Muscle of back (tissue), 3 donors: ENCODE measurements at regions not wholly inside any gene's neighbourhood (a gene's known extent, or its start where the extent isn't known, plus 50 kb on each side); places are given as distances from the start of the nearest gene placed in this dataset.

Experiments
- DNase-seq, 3 donors: peaks; one replicate each; pipeline versions ENCODE4 v3.0.0 to v3.0.0-alpha.2; 2013

DNA sequence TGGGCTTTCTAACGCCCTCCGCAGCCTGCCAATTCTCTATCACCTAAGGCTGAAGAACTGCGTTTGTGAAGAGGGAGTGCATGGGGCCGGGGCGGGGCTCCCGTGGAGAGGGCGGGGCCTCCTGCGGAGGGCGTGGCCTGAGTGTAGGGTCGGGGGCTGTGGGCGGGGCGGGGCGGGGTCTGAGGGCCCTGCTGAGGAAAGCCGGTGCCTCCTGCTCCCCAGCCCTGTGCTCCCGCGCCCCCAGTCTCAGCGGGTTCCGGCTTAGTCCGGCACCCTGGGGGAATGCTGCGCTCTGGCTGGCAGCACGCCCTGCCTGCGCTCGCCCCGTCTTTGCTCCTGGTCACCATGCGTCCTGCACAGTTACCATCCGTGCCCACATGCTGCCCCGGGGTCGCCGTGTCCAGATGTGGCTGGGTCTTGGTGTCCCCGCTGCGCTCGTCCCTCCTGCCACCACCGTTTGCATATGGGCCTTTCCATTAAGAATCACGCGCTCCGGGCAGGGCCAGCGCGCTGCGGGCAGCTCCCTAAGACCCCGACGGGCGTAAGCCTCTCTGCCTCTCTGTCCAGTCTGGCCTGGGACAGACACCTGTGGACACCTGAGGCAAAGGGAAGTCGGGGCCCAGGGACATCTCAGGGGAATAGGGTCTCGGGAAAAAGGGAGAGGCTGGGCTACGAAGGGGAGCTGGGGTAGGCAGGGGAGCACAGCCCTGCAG is 144.0 kb upstream of the RET start:
- DNase-seq, result peak in 1 of 3 donors; percentile 31

DNA sequence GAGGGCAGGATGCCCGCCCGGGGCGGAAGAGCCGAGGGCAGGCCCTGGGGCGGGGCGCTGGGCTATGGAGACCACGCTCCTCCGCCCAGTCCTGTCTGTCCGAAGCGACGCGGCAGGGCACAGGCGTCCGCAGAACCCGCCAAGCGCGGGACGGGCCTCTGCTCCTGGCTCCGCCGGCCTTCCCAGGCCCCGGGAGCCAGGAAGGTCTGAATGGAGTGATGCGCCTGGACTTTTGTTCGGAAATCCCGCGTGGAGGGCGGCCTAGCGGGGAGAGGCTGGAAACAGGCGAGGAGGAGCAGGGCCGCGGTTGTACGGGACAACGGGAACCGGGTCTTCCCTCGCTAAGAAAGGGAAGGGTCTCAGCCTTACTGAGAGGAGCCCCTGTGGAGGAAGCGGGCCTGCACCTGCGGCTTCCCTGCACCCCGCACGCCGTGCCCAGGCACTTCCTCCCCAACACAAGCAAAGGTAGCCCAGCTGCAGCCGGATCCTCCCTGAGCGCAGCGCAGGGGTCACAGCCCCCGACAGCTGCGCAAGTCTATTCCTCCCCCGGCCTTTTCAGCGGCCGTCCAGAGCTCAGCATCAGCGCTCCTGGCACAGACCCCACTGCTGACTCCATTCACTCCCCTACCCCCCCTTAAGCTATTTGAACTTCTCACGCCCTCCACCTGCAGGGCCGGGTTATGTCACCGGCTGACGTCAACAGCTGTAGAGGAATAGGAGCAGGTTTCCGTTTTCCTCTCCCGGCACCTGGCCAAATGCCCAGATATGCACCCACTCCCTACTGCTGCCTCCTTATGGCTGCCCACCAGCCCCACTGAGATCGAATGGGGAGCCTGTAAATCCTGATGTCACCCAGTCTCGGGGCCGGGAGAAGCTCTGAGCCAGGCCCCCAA is 143.2 kb upstream of the RET start:
- DNase-seq, result peak; percentile 63 to 83 (median 67)

DNA sequence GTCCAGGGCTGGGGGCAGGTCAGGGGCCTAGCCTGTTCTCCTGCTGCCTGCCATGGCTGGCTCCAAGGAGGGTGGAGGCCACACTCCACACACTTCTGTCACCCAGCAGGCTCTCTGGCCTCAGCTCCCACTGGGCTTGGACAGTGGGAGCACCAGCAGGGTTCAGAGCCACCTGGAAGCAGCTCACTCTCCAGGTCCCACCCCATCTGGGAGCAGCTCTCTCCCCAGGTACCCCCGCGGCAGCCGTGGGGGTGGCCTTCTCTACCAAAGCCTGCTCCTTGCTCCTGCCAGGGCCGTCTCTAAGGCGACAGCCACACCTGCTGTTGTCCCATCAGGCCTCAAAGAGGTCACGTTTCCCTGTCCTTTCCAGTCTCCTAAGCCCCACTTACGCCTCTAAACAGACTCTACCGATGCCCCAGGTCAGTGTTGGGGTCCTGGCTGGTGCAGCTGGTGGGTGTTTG is 142.5 kb upstream of the RET start:
- peak; percentile 10 to 37 (median 28) for DNase-seq

DNA sequence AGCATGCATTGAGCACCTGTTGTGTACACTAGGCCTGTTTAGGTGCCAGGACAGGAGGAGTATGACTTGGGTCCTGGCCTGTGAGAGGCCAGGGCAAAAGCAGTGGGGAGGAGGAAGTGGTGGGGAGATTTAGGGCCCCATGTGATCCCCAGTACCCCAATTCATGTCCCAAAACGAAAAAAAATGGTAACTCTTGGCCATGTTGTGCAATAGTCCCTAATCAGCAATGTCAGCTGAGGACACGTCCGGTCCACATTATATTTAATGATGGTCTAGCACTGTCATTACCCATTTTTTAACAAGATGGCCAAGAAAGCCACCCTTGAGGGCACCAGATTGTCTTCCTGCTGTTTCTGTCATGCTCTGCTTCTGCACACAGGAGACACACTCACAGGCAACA is 142.0 kb upstream of the RET start:
- DNase-seq, result no peak

DNA sequence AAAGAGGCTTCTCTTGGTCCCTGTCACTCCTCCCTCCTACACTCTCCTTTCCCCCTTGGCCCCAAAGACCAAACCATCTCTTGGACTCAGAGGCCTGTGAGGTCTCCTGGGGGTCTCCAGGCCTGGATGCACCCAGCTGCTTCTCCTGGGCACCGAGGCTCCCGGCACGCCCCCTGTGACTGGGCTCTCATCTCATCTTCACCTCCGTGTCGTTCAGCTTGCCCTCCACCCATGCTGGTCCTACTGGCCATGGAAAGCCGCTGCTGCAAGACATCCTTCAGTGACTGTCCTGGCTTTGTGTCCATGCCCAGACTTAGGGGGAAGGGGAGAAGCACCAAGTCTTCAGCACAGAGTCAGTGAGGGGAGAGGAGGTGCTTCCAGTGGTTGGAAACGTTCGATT is 141.4 kb upstream of the RET start:
- no peak for DNase-seq

DNA sequence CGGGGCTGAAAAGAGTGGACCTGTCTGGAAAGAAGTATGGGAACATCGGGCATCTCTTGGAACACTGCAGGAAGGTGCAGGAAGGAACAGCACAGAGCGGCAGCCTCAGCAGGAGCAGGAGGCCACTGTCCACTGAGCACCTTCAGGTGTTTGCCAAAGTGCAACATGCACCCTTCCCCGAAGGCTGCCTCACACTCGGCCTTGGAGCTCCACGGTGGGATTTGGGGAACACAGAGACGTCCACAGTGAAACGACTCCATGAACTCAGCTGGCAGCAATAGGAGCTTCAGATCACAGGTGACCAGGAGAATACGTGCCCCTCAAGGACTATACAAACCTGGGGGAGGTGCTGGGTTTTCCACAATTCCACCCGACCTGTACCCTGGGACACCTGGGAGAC is 140.3 kb upstream of the RET start:
- no peak for DNase-seq

DNA sequence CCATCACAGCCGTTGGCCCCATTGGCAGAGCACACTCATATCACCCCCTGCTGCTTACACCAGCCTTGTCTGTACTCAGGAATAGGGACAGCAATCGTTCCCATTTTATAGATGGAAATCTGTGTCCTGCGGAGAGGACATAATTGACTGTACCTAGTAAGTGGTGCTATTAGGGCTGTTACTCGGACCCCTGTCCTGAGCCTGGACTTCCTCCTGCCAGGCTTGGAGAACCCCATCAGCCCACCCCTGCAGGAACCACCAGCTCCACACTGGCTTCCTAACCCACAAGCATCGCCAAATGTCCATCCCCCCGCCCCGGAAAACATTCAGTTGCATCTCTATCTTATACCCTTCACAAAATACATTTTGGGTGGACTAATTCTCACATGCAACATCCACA is 139.8 kb upstream of the RET start:
- DNase-seq, result no peak

DNA sequence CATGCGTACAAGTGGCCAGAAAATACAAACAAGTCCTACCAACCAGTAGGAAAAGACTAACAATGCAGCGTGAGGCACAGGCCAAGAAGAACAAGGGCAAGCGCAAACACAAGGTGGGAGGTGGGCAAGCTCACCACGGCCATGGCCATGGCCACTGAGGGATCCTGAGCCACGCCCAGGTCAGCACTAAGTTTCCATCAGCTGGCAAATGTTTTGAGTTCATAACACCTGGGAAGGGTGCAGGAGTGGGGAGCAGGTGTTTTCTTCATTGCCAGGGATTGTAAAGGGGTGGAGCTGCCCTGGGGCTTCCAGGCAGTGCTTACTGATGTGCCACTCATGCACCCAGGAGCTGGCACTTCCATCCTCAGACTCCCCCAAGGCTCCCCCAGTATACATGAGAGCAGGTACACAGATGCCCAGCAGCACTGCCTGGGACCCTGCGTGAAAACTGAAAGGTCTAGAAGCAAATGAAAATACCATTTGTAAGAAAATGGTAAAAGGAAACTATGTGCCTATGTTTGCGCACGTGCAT is 139.2 kb upstream of the RET start:
- DNase-seq, result no peak

DNA sequence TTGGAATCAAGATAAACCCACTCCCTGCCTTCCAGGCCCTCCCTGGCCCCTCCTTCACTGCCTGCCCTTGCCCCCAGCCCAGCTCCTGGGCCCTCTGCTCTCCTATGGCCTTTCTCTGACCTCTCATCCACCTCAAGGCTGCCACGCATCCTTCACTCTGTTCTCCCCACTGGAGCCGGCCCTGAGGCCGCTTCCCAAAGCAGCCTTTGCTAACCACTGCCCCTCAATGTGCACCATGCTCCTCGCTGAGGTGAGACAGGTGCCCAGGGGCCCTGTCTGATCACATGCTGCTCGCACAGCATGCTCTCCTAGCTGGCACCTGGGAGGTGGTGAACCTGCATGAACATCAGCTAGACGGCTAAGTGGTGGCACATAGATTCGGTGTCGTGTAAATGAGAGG is 138.5 kb upstream of the RET start:
- no peak for DNase-seq

DNA sequence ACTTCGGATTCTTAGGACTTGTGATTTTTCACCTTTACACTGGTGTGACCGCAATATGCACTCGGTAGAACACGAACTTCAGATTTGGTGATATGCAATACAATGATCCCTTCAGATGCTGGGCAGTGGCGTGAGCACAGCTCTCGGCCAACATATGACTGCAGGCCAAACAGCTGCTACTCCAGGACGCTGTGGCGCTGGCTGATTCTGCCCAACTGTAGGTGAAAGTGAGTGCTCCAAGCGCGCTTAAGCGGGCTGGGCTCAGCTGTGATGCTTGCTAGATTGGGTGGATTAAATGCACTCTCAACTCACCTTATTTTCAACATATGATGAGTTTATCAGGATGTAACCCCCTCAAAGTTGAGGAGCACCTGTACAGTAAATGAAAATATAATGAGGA is 137.6 kb upstream of the RET start:
- peak in 1 of 3 donors; percentile 25 for DNase-seq

DNA sequence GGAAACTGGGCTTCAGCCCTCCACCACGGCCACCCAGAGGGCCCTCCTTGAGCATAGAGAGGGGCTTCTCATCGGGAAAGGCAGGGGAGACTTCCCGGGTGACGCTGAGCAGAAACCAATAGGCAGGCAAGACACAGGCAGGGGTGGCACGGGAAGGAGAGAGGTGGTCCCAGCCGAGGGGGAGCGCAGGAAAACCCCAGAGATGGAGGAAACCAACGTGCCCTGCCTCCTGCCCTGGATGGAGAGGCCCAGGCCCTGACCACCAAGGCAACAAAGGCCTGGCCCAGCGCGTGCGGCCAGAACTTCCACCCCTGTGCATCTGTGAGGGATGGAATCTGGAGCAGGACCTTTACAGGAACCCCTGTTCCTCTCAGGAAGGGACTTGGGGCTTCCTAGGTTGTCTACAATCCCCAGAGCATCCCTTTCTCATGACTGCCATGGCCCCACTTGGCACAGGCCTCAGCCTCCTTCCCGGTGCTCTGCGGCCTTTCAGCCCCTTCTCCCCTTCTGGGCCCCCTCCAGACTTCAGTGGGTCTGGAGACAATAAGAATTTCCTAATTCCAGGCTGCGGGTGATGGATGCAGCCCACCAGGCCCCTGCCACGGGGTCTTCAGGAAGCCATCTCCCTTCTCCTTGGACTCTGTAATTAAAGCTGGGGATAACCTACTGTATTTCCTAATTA is 137.0 kb upstream of the RET start:
- DNase-seq, result no peak

DNA sequence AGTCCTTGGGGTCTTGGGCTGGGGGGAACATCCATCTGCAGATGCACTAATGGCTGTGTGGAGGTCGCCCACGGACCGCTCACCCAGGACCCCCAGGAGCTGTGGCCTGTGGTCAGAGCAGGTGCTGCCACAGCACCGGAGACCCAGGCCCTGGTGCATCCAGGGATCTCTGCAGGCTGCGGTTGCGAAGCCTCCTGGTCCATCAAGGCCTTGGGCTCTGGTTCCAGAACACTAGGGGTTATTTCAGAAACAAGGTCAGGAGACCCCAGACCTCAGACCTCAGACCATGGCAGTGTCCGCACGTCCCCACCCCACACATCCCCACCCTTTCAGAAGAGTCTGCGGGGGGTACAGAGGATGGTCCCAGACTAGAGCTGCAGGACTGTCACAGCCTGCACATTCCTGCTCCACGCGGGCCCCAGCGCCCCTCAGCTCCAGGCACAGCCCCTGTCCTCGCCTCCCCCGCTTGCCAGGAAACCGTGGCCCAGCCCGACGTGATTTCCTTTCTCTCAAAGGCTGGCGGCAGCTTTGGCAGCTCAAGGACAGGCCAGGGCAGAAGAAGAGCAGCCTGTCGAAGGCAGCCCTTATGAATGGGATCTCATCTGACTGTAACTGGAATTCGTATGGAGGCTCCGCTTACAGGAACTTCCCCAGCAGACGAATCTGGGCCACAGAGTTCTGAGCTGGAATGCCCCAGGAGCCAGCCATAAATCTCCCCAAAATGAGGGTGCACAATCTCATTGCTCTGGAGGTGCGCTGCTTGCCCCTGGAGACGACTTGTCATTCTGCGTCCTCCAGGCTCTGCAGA is 136.2 kb upstream of the RET start:
- no peak for DNase-seq

DNA sequence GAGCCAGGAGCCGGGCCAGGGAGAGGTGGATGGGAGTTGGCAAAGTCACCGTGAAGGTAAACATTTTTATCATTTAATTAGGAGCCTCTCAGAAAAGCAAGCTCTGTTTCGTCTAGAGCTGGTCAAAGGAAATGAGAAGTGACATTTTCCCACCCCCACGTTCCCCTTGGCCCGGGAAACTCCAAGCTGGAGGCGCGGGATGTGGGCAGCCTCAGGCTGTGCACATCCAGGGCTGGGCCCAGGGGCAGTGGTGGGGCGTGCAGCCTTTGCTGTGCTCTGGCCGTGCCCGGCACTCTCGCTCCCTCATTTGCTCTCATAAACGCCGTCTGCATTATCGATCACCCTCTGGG is 135.6 kb upstream of the RET start:
- DNase-seq, result no peak

DNA sequence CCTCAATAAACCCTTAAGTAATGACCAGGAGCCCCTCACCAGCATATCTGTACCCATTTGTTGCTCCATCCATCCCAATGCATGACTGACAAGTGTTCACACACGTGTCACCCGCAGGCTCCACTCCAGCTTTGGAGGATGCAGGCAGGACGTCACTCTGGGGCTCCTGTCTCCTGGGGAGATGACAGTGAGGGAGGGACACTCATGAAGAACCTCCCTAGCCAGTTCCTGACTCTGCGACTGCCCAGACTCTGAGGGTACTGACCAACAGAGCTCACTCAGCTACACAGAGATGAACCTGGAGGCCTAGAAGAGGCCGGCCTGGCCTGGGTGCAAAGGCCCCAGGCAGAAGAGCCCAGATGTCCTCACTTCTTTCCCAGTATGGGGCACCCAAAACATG is 135.1 kb upstream of the RET start:
- DNase-seq, result no peak

DNA sequence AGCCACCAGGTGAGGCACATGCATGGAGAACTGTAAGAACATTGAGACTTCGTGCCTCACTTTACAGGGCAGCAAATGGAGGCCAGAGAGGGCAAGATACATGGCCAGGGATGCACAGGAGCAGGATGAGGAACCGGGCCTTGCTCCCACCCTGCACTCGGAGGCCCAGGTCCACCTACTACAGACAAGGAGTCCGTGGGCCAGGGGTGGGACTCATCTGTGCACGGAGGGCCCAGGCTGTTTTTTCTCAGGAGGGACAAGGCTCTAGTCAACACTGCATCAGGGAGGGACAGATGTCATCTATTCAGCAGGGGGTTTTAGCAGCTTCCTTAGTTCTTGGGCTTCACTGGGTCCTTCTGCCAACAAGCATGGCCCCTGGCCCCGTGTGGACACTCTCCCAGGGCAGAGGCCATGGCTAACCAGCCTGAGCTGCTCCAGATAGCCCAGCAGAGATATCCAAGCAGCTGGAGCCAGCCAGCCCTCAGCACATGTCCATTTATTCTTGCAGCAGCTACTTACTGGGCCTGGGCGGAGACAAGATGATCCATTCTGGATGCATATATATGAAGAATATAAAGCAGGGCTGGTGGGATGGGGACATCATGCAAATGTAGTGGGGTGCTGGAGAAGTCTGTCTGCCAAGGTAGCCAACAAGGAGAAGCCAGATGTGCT is 134.5 kb upstream of the RET start:
- DNase-seq, result no peak

DNA sequence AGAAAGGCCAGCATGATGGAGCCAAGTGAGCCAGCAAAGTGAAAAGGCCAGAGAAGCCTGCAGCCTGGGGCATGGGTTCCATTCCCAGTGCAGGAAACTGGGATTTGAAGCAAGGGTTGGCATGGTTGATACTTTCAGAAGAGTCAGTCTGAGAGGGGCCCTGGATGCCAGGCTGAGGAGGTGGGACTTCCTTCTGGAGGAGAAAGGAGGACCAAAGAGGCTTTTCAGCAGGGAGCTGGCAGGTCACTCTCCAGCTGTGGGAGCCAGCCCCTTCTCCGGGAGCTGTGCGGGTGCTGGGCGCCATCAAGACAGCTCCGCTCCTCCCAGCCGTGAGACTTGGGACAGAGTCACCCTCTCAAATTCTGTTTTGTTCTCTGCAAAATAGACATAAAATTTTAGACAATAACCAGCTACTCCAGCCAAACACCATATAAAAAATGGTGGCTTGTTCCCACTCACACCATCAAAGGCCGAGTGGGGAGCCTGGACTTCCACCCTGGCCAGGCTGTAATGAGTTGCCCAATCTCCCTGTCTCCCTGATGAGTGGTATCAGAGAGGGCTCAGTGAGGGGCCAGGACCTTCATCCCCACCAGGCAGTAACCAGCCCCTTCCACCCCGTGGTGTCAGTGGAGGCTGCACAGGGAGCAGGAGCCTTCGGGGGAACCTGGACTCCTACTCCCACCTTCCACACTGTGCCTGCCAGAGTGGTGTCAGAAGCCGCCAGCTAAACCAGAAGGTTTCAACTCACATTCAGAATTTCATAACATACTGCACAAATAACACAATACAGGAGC is 133.6 kb upstream of the RET start:
- DNase-seq, result no peak

DNA sequence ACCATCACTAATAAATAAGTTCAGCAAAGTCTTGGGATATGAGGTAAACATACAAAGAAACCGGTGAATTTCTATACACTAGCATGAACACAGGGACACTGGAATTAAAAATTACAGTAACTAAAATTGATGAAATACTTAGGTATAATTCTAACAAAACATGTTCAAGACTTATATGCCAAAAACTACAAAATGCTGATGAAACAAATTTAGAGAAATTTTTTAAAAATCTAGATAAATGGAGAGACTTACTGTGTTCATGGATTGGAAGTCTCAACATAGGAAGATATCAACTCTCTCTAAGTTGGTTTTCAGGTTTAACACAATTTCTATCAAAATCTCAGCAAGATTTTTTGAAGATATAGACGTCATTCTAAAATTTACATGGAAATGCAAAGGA is 128.8 kb upstream of the RET start:
- DNase-seq, result no peak

DNA sequence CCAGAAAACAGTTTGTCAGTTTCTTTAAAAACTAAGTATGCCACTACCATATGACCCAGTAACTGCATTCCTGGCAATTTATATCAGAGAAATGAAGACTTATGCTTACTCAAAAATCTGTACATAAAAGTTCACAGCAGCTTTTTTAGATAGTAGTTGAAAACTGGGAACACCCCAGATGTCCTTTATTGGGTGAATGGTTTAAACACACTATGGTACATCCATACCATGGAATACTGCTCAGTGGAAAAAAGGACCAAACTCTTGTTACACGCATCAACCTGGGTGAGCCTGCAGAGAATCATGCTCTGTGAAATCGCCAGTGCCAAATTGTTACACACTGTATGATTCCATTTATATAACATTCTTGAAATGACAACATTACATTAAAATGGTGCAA is 127.6 kb upstream of the RET start:
- no peak for DNase-seq

DNA sequence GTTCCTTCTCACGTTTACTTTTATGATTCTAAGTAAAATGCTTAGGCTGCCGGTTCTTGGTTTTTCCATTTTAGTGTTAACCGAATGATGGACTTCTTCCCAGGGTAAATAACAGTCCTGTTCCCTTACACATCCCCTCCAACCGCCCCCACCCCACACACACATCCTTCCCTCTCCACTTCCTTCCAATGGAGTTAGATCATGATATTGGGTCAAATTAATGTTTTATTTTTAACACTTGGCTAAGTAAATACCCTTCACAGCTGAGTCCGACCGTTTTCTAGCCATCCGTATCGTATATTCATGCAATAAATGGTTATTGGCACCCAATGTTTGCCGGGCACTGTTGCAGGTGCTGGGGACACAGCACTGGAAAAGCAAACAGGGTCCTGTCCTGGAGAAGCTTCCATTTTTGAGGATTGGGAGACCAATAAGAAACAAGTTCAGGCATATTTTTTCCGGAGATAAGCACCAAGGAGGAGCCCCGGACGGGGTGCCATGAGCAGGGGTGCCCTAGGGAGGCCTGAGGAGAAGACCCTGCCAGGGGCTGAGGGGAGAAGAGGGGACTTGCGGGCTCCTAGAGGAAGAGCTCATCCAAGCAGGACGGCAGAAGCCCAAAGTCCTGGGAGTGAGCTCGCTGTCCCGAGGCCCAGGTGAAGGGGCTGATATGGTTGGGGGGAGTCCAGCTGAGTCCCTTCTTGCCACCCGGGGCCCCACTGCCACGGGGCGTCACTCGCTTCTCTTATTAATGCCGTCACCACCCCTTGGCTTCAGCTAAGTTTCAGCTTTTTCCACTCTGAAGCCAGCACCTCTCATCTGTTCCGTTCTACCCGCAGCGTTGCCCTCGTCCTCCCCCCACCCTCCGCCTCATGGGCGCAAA is 126.0 kb upstream of the RET start:
- DNase-seq, result no peak
